ENCODE measurements at regions not wholly inside any gene's neighbourhood (a gene's known extent, or its start where the extent isn't known, plus 50 kb on each side); places are given as distances from the start of the nearest gene placed in this dataset.

DNA sequence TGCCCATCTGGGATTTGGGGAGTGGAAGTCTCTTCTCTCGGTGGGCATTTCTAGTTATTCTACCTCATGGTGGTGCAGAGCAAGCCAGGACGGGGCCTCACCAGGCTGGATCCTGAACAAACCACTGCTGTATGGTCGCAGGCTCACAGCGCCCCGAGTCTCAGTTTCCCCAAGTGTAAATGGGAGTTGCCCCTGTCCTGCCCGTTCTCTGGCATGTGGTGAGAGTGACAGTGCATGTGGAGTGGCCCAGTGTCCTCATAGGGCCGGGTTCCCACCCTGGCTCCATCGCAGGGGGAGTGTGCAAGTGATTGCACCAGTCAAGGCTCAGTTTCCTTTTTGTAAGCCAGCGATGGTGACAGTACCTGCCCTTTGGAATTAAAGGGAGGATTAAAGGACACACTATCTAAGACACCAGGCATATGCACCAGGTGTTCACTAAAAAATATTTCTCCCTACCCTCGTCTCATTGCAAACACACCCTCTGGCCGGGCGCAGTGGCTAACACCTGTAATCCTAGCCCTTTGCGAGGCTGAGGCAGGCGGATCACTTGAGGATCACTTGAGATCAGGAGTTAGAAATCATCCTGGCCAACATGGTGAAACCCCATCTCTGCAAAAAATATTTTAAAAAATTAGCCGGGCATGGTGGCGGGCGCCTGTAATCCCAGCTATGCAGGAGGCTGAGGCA, 173.3 kb upstream of the MYCN start:
- no peak for FAIRE-seq

DNA sequence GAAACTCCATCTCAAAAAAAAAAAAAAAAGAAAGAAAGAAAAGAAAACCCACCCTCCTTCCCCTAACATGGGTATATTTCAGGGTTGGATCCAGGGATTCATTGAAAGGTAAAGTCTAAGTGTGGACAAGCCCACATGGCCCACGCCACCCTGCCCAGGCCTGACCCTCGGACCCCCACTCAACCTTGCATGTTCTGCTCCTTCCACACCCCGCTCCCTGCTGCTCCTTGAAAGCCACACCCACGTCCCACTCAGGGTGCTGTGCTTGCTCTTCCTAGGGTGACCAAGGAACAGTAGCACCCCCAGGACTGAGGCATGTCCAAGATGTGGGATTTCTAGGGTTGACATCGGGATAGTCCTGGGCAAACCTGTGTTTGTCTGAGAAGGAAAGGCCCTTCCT, 172.7 kb upstream of the MYCN start:
- no peak for FAIRE-seq

DNA sequence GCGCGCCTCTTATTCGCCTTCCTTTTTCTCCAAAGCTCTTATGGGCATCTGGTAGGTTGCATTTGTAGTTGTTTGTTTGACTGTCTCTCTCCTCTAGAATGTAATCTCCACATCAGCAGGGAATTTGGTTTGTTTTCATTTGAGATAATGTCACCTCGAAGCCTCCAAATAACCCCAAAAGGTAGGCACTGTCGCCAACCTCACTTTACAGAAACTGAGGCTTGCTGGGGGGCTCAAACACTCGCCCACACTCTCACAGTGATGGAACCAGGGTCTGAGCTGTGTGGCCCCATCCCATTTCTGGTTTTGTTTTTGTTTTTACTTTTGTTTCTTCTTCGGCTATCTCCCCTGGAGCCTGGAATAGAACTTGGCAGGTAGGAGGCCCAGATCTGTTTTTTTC, 172.2 kb upstream of the MYCN start:
- no peak for FAIRE-seq

DNA sequence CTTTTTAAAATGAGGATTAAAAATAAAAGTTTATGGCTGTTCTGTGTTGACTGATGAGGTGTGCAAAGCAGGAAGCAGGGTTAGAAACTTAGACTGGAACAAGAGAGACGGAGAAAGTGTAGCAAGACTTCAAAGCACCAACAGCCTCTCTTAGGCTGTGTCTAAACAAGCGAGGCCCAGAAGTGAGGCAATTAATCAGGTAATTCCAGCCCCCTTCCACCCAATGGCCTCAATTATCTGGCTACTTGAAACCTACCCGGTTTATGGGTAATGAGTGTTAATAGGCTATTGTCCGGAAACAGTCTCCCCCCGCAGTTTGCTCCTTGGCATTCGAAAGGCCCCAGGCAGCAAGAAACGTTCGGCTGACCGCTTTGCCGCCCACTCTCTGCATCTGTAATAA, 171.7 kb upstream of the MYCN start:
- no peak for FAIRE-seq

DNA sequence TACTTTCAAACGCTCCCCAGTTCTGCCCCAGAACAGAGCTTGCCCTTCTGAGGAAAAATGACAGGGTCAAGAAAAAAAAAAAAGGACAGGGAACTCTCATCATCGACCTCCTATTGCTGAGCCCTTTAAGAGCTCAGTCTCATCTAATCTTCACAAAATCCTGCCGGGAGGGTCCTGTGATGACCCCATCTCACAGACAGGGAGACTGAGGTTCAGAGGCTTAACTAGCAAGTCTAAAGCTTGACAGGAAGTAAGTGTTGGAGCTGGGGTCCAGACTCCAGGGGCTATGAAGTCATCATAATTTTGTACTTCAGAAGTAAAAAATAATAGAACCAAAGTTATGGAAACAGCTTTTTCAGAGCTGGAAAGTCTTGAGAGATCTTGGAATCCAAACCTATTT, 171.1 kb upstream of the MYCN start:
- no peak for FAIRE-seq

DNA sequence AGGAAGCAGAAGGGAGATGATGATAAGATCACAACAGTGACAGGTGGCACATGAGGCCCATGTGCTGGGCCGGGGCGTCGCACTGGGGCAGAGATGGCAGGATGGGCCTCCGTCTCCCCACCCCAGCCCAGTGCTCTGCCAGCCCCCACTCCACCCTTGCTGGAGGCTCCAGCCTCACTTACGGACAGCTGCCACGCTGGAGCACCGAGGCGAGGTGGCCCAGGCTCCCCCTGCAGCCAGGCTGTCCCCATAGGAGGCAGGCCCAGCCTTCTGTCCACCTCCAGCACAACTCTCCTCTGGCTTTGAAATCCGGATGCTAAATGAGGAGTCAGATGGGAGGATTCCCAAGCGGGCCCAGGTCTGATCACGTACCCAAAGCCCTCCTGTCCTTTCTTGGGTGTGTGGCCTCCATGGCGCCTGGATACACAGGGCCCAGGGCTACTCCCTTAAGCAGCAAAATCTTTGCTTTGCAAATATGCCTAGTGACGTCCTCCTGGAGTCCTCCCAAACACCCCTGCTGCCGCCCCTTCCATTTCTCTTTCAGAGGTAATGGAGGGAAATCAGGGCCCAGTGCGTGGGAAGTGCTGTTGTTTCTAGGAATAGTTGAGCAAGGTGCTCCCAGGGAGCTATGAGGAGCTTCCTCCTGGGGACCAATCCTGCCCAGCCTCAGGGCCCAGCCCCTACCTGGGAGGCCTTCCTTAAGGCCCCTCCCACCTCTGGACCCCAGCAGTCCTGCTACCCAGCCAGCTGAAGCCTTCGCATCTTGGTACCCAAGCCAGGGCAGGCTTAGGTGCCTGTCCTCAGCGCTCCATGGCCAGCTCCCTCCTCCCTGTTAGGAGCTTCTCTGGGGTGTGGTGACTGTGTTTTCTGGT, 170.4 kb upstream of the MYCN start:
- FAIRE-seq = no peak

DNA sequence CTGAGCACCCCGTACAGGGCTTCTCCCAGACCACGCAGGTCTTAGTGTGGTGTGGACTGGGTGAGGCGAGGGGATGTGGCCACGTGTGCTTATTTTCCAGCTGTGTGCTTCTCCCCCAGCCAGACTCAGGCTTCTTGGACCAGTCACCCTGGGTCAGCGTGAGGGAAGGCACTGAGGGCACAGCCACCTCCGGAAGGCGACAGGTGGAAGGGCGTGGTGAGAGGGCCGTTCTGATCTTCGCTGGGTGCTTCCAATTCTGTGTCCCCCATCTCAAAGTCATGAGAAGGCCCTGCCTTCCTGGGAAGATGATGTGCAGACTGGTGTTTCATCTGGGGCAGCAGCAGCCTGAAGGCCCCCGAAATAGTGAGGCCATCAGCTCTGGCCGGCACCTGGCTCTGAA, 169.7 kb upstream of the MYCN start:
- no peak for FAIRE-seq

DNA sequence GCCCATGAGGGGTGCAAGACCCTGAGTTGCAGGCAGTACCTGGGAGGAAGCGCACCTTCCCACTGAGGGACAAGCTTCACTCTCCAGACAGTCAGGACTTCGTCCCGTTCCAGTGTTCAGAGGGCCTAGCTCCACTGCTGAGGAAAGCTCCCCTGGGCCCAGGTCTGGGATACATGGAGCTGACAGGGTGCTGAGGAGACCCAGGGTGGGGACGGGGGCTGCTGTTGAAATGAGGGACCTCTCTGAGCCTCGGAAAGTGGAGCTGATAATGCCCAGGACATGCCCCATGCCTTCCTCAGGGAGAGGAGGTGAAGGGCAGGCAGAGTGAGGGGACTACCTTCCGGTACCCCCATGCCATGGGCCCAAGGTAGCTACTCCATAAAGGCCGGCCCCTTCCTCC, 169.2 kb upstream of the MYCN start:
- FAIRE-seq = no peak

DNA sequence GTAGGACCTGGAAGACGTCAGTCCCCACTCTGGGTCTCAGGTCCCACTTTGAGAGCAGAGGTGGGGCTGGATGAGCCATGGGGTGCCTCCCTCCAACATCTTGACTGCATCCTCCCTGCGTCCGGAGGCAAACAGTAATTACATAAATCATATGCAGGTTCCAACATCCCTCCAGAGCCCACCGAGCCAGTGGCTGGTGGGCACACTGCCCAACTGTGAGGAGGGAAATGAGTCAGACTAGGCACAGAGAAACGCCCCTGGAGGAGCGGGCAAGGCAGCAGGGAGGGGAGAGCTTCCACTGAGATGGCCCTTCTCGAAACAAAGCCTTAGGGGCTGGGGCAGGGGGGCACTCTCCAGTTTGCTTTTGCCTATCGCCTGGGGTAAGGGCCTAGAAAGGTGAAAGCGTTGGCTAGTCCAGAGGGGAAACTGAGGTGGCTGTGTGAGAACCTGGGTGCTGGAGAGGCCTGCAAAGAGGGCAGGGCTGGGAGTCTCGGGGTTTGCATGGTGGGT, 168.2 kb upstream of the MYCN start:
- FAIRE-seq = no peak

DNA sequence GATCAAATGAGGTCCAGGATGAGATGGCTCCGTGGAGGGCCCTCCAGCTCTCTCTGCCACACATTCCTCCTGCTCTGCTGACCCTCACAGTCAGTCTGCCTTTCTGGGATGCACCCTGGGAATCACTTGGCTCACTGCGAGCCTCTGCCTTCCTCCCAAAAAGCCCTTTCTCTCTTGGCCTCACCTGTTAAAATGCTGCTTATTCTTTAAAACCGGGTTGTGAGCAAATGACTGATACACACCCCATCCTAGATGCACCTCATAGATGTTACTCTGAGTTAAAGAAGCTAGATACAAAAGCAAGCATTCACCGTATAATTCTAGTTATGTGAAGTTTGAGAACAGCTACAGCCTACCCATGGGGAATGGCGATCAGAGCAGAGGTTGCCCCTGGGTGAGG, 167.7 kb upstream of the MYCN start:
- no peak for FAIRE-seq

DNA sequence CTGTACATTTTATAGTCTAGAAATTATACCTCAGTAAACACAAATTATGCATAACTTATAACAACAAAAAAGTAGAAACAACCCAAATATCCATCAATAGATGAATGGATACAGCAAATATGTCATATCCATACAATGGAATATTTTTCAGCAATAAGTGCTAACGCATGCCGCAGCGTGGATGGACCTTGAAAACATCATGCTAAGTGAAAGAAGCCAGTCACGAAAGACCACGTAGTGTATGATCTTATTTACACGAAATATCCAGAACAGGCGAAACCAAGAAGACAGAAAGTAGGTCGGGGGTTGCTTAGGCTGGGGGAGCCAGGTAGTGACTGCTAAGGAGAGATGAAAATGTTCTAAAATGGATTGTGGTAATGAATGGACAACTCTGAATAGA, 167.1 kb upstream of the MYCN start:
- FAIRE-seq = no peak

DNA sequence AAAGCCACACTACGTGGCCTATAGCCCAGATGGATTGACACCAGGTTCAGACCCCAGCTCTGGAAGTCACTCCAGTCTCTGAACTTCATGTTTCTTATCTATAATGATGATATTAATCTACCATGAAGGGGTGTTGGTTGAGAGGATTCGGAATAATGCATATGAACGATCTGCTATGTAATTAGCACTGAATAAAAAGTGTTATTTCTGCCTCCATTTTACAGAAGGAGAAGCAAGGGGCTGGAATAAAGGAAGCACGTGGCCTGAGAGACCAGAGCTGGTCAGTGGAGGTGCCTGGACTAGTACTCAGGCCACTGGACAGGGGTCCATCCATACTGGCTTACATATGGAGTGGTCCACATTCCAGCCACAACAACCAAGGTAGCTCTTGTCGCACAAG, 166.5 kb upstream of the MYCN start:
- no peak for FAIRE-seq

DNA sequence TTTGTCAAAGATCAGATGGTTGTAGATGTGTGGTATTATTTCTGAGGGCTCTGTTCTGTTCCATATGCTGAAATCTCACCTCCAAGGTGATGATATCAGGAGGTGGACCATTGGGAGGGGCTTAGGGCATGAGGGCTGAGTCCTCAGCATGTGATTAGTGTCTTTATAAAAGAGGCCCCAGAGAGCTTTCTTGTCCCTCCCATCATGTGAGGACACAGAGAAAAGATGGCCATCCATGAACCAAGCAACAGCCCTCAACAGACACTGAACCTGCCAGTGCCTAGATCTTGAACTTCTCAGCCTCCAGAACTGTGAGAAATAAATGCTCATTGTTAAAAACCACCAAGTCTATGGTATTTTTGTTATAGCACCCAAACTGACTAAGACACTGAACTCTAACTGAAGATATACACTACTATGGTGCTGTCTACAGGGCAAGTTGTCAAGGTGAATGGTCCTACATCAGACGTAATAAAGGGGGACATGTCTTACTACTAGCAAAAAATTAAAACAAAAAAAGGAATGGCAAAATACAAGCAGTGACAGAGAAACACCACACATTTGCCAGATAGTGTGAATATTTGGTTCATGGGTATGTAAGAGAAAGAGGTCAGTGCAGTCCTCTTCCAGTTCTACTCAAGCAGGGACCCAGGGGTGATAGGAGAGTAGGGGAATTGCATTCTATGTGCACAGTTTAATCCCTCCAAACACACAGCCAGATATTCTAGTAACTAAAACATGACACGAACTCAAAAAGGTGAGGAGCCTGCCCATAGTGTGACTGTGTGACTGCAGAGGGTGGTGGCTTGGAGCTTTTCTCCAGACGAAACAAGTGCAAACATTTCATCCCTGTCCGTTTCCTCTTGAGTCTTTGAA, 164.4 kb upstream of the MYCN start:
- no peak for FAIRE-seq

DNA sequence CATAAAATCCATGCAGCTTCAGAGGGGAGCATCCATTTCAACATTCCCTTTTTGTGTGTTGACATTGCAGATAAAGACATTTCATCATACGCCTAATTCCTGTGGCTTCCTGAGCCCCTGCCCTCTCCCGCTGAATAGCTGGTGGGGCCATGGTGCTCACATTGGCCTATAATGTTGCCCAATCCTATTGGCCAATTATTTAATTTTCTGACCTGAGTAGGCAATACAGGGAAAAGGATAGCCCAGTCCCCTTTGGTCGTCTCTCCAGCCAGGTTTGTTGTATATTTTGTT, 163.8 kb upstream of the MYCN start:
- no peak for FAIRE-seq

DNA sequence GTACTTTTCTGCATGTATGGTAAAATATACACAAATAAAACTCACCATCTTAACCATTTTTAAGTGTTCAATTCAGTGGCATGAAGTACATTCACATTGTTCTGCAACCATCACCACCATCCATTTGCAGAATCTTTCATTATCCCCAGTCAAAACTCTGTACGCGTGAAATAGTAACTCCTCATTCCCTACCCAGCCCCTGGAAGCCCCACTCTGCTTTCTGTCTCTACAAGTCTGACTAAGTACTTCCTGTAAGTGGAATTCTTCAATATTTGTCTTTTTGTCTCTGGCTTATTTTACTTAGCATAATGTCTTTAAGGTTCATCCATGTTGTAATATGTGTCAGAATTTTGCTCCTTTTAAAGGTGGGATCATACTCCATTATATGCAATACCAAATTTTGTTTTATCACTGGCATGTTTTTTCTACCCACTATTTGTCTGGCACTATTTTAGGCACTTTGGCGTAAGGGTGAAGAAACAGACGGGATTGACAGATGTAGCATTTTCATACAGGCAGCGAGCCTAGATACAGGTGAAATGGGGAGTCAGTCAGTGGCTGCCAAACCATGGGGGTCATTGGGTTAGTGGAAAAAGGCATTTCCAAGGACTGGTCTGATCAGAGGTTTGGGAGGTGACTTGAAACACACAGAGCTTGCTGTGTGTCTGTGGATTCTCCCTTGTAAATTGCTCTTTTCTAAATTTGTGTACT, 163.2 kb upstream of the MYCN start:
- no peak for FAIRE-seq

DNA sequence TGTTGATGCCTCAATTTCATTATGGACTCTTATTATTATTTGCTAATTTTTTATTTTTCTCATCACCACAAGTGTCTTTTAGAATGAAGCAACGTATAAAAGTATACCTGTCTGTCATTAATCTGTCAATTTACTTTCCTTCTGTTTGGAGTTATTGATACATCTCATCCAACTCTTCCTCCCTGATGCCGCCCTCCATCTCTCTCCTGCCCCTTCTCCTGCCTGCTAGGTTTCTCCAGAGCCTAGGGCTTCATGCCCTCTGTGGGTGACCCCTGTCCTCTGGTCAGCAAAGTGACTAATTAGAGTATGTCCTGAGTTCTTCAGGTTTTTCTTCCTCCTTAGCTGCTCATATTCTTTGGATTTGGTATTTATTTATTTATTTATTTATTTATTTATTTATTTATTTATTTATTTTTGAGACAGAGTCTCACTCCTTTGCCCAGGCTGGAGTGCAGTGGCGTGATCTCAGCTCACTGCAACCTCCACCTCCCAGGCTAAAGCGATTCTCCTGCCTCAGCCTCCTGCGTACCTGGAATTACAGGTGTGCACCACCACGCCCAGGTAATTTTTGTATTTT, 162.5 kb upstream of the MYCN start:
- FAIRE-seq = no peak

DNA sequence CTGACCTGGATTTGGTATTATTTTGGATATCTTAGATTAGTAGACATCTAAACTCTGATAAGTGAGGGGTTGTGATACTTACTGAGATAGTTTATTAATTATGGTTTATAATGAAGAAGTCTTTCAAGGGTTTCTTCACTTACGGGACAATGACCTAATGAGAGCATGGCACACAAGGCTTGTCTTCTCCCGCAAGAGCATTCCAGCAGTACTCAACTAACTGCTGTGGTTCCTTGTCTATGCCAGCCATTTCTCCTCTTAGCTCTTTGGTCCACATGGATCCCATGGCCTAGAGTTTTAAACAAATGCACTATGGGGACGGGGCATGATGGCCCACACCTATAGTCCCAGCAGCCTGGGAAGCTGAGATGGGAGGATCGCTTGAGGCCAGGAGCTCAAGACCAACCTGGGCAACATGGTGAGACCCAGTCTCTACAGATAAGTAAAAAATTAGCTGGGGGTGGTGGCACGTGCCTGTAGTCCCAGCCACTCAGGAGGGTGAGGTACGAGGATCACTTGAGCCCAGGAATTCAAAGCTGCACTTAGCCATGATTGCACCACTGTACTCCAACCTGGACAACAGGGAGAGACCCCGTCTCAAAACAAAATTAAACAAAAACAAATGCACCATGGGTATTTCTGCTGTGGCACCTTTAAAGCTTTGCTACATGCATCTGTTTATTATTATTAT, 161.7 kb upstream of the MYCN start:
- no peak for FAIRE-seq

DNA sequence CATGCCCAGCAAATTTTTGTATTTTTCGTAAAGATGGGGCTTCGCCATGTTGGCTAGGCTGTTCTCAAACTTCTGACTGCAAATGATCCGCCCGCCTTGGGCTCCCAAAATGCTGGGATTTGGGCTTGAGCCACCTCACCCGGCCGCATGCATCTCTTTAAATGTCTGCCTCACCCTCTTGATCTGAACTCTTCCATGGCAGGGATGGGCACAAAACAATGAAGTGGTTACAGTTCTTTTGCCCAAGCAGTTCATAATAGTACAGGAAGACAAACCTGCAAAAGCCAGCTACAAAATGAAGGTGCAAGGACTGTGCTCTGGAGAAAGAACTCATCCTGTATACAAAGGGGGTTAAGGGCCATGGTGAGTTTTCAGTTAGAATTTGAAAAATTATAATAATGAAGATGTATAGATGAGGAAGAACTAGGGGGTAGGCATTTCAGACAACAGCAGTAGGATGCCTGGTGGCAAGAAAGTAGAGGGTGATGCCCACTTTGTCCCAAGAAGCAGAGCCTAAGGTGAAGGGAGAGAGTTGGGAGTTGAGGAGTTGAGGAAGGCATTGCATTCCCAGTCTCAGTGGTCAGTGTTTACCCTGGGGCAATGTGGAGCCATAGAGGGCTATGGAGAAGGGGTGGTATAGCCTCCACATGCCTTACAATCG, 160.8 kb upstream of the MYCN start:
- FAIRE-seq = no peak

DNA sequence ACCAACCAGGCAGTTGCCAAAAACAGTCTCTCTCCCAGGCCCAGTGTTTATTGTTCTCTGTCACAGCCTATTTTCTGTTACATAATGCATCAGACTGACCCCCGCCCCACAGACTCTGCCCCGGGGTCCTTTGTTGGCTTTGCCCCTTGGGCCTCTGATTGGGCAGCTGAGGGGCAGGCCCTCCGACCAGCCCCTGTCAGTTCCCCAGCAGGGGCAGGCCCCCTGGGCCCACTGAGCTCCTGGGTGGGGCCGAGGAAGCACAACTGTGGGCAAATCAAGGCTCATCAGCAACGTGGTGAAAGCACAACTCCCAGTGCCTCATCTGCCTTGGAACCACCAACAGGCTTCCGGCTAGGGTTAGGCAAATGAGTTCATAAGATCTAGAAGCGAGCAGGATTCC, 160.1 kb upstream of the MYCN start:
- no peak for FAIRE-seq

DNA sequence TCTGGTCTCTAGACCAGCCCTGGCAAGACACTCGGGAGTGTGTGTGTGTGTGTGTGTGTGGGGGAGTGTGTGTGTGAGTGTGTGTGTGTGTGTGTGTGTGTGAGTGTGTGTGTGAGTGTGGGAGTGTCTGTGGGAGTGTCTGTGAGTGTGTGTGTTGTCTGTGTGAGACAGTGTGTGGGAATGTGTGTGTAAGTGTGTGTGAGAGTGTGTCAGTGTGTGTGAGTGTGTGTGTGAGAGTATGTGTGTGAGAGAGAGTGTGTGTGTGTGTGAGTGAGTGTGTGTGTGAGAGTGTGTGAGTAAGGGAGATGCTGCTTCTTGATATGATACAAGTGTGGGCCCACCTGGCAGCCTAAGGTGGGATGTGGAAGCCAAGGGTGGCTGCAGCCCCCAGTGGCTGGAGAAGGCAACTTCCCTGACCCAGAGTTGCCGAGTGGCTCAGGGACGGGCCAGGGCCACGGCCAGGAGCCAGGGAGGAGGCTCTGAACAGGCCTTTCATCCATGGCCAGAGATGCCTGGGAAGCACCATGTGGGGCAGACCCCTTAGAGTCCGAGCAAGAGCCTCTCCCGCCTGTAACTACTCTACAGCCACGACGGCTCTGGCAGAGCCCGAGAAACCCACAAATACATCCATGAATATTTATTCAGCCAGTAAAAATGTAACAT, 159.3 kb upstream of the MYCN start:
- FAIRE-seq = no peak
